RCC 7860 (cell line): ENCODE measurements at regions not wholly inside any gene's neighbourhood (a gene's known extent, or its start where the extent isn't known, plus 50 kb on each side); places are given as distances from the start of the nearest gene placed in this dataset.
A peak's percentile ranks its signal among the peaks of the same experiment; 100 is the strongest.

Experiments
- DNase-seq: peaks from one replicate; pipeline ENCODE4 v3.0.0-alpha.2; 2015; ENCODE audit warnings: low spot score
- FAIRE-seq: peaks from 2 replicates; lab custom pipeline; 2012; peaks lifted over from hg19 to GRCh38; lab: Jason Lieb, UNC

DNA sequence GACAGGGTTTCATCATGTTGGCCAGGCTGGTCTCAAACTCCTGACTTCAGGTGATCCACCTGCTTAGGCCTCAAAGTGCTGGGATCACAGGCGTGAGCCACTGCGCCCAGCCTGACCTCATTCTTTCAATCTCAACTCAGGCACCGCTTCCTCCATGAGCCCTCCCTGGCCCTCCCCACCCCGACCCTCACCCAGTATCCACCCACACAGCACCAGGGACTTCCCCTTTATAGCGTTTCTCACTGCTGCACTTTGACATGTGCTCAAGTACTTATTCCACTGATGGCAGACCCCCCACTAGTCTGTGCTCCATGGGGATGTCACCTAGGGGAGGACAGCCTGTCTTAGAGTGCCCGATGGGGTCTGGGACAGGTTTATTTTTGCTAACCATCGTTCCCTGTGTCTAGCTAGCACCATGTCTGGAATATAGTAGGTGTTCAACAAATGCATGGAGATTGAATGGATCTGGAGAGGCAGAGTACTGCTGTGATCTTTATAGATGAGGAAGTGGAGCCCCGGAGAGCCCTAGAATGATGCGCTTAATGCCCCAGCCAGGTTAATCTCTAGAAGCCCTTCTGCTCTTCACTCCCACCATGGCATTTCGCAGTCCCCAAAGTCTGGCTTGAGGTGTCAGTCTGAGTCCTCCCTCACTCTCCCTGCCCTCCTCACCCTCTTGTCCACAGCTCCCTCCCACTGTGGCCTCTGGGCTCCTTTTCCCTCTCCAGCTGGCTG lies 258.8 kb downstream of the RPS24 start:
- no peak for DNase-seq
- FAIRE-seq: no peak

DNA sequence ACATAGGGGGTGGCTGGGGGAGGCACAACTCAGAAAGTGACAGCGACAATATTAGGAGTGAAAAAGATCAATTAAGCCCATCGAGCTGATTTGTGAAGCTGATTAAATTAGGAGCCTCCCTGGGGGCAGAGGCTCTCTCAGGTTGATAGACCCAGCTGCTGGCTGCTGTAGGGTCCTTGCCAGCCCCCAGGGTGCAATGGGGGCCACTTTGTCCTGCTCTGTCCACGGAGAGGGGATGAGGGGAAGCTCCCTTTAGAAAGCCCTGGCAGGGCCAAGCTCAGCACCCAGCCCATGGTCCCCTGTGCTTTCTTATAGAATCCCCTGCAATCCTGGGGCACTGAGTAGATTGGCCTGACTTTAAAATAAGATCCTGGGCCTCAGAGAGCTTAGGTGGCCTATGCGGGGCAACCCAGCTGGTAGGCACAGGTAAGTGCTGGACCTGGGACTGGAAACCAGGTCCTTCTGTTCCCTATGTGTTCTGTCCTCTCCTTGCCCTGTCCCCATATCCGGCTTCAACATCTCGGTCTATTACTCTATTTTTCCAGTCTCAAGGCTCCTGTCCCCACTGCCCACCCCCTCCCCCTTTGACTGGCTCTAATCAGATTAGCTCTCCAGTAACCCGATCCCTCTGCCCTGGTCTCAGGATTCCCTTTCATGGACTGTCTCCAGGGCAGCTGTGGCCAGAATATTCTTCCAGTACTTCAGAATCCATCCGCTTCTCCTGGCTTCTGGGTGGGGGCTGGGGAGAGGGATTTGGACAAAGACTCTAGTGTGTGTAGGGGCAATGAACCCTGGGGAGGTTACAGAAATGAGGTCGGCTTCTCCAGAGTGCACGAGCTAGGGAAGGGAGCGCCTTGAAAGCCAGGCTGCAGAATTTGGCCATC lies 259.6 kb downstream of the RPS24 start:
- FAIRE-seq (no peak), DNase-seq (no peak)

DNA sequence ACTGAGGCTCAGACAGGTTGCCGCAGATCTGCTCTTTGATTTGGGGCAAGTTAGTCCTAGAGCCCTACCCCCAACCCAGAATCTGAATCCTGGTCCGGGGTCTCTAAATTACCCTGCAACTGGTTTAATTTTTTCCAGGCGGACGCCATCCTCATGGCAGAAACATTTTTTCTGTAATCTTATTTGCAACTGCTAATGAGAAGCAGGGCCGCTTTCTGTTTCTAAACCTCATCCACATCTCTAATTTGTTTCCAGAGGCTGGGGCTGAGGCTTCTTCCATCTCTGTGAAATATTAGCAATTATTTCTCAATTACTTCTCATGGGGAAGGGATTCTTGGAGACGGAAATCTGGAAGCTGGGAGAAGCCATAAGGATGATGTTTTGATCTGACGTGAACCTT lies 261.6 kb downstream of the RPS24 start:
- FAIRE-seq: no peak
- no peak for DNase-seq

- no peak for DNase-seq
- FAIRE-seq: no peak
Measured at GRCh38 chr10:78296785-78297184, 263.1 kb downstream of the RPS24 start.

DNA sequence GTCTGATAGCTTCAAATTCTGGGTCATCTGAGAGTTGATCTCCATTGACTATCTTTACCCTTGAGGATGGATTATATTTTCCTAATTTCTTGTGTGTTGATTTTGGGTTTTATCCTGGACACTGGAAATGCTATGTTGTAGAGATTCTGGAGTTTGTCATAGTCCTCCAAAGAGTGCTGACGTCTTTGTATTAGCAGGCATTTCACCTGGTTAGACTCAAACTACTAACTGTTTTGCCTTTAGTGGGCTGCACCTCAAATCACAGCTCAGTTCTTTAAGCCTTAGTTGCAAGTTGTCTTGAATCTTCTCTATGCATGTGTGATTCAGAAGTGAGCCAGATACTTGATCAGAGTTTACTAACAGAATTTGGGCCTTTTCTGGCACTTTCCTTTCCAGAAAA lies 264.3 kb downstream of the RPS24 start:
- DNase-seq (no peak), FAIRE-seq (no peak)

- no peak for DNase-seq
- FAIRE-seq: no peak
Measured at GRCh38 chr10:78298835-78299234, 265.2 kb downstream of the RPS24 start.

DNA sequence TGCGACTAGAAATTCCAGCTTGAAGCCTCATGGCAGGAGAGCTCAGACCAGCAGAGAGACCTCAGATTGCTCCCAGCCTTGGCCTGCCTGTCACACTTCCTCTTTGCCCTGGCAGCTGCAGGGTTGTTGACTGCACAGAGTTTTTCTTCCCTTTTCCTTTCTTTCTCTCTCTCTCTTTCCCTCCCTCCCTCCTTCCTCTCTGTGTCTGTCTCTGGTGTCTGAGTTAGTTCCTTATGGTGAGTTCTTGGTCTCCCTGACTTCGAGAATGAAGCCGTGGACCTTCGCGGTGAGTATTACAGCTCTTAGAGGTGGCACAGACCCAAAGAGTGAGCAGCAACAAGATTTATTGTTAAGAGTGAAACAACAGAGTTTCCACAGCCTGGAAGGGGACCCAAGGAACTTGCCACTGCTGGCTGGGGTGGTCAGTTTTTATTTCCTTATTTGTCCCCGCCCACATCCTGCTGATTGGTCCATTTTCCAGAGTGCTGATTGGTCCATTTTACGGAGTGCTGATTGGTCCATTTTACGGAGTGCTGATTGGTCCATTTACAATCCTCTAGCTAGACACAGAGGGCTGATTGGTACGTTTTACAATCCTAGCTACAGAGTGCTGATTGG lies 266.3 kb downstream of the RPS24 start:
- DNase-seq: no peak
- FAIRE-seq: no peak

GRCh38 chr10:78300526-78300925 lies 266.9 kb downstream of the RPS24 start:
- DNase-seq (no peak), FAIRE-seq (no peak)

GRCh38 chr10:78301481-78301880 lies 267.8 kb downstream of the RPS24 start:
- no peak for FAIRE-seq
- DNase-seq: no peak

DNA sequence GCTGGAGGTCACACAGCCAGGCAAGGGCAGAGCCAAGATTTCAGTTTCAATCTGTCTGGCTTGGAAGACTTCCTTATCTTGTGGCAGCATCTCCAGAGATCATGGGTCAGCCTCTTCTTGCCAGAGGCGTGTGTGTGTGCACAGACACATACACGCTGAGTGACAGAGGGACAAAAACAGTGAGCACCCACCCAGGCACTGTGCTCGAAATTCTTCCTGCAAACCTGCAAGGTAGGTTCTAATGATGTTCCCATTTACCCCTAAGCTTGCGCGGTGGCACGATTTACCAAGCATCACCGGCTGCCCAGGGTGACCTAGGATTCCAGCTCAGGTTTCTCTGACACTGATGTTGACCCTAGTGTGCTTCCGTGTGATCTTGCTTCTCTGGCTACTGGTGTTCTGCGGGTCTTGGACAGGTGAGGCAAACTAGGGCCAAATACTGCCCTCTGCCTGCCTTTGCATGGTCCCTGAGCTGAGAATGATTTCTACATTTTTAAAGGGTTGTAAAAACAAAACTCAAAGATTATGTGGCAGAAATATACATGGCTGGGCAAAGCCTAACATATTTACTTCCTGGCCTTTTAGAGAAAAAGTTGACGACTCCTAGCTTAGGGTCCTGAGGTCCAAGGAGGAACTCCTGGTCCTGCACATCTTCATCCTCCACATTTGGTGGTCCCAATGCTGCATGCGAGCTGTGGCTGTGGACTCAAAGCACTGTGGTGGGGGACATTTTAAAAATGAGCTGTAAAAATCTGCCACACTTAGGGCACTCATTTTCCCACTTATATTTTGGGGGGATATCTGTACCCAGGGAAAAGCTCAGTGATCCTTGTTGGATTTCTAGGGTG lies 268.5 kb downstream of the RPS24 start:
- no peak for FAIRE-seq

DNA sequence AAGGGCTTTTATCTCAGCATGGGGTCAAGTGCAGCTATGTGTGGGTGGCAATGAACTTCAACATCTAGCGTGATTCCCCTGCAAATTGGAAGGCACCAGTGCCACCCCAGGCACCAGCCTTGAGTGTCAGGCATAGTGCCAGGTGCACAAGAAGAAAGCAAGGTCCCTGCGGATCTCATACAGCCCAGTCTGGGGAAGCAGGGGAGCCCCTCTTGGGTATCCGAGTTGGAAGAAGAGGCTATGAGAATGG lies 269.0 kb downstream of the RPS24 start:
- no peak for FAIRE-seq
- no peak for DNase-seq

More for the DNA sequence above, 268.5 kb downstream of the RPS24 start:
- no peak for DNase-seq

- FAIRE-seq (no peak), DNase-seq (peak; percentile 91)
Measured at GRCh38 chr10:78302989-78303854, 269.6 kb downstream of the RPS24 start.

DNA sequence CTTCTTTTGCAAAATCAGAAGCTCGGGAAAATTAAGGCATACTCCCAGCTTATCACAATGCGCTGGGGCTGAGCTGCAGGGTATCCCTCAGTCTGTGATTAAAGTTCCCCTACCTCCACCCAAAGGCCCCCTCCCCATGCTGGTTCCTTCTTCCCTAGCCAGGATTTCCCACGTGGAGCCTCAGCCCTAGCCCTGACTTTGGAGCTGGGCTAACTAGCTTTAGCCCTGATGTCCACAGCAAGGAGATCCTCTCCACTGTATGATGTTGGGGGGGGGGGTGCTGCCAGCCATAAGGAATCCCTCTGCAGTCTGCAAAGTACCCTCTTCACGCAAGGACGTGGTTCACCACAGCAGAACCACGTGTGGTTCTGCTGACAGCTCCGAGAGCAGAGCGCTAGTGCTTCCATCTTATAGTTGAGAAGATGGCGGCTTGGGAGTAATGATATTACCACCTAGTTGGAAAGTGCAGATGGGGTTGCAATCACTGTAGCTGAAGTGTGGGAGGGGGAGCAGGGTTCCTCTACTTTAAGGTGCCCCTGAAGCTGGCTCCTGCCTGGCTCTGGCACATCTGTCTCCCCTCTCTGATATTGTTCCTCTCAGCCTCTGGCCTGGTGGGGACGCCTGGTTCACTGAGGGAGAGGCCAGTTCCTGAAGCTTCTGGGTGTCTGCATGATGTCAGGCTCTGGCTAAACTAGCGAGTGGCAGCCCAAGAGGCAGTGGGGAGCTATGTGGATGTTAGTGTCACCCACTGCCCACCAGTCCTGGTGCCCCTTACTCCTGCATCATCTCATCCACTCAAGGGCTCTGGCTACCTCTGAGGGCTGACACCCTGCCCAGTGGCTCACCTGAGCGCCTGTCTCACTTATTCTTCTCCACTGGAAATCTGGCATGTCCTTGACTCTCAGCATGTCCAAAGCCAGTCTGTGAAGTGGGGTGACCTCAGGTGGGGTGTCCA lies 270.7 kb downstream of the RPS24 start:
- DNase-seq (no peak), FAIRE-seq (no peak)

DNA sequence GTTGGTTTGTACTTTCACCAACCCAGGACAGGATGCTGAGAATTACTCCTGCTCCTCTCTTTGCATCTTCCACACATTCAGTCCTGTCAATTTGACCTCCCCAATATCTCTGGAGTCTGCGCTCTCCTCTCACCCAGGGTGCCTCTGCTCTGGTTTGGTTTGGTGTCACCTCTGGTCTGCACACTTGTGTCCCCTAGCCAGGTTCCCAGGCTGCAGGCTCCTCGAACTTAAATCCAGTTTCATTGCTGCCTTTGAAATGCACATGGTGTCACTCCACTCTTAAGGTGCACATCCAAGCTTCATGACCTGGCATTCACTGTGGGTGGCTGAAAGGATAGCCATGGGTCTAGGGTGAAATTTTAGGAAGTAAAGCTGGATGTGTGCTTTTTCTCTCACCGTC lies 271.6 kb downstream of the RPS24 start:
- FAIRE-seq (no peak), DNase-seq (no peak)

GRCh38 chr10:78306358-78306757 lies 272.7 kb downstream of the RPS24 start:
- no peak for DNase-seq
- FAIRE-seq: no peak

DNA sequence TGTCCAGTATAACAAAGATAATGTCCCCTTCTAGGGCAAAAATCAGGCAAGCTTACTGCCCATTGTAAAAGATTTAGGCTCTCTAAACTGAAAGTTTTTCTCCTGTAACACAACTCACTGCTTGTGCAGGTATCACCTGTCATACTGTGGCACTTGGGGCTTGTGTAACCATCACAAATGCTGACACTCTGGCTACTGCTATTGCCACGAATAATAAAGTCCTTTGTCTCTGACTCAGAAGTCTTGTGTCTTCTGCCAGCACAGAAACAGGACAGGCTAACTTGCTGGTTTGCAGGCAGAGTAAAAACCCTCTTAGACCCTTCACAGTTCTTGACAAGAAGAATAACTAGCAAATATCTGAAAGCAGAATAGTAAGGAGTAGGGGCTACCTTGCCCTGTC lies 273.9 kb downstream of the RPS24 start:
- FAIRE-seq (no peak), DNase-seq (no peak)

GRCh38 chr10:78309536-78310237 lies 276.0 kb downstream of the RPS24 start:
- no peak for DNase-seq
- no peak for FAIRE-seq

GRCh38 chr10:78310481-78311080 lies 276.9 kb downstream of the RPS24 start:
- no peak for DNase-seq
- FAIRE-seq: no peak
